ENCODE measurements at regions not wholly inside any gene's neighbourhood (a gene's known extent, or its start where the extent isn't known, plus 50 kb on each side); places are given as distances from the start of the nearest gene placed in this dataset.
"Not testable (repeated sequence)": the region's sequence is repeated elsewhere in the genome, so short reads cannot be mapped to it uniquely, and the experiment has no call there.

DNA sequence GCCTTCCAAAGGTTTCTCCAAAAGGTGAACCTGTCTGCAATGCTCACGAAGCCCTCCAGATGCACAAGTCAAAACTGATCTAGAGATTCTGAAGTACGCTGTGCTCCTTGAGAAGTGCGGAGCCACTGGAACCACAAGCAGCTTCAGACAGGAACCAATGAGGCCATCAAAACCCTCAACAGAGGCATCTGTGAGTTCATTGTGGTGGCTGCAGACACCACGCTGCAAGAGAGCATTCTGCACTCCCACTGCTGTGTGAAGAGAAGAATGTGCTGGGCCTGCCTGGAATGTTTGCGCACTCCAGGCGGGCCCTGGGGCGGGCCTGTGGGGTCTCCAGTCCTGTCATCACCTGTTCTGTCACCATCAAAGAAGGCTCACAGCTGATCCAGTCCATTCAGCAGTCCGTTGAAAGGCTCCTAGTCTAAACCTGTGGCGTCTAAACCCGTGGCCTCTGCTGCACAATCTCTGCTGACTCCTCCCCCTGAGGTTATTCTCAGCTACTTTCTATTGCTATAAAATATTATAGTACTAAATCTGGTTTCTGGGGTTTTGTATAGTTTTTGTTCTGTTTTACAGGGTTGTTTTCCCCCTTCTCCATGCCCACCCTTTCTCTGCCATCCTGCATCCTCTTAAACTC lies 111.6 kb downstream of the PPIAL4A start:
- TF ChIP-seq, protein P1, sequence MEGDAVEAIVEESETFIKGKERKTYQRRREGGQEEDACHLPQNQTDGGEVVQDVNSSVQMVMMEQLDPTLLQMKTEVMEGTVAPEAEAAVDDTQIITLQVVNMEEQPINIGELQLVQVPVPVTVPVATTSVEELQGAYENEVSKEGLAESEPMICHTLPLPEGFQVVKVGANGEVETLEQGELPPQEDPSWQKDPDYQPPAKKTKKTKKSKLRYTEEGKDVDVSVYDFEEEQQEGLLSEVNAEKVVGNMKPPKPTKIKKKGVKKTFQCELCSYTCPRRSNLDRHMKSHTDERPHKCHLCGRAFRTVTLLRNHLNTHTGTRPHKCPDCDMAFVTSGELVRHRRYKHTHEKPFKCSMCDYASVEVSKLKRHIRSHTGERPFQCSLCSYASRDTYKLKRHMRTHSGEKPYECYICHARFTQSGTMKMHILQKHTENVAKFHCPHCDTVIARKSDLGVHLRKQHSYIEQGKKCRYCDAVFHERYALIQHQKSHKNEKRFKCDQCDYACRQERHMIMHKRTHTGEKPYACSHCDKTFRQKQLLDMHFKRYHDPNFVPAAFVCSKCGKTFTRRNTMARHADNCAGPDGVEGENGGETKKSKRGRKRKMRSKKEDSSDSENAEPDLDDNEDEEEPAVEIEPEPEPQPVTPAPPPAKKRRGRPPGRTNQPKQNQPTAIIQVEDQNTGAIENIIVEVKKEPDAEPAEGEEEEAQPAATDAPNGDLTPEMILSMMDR (IDR thresholded peaks at IDR 0.05; ENCODE audit: low read depth, low read length) = not testable (repeated sequence)
- not testable (repeated sequence) for TF ChIP-seq EZH2phosphoT487 (IDR thresholded peaks at IDR 0.05; ENCODE audit: low read depth)
